Adrenal gland (tissue), 5 donors: ENCODE measurements at regions not wholly inside any gene's neighbourhood (a gene's known extent, or its start where the extent isn't known, plus 50 kb on each side); places are given as distances from the start of the nearest gene placed in this dataset.
A peak's percentile ranks its signal among the peaks of the same experiment; 100 is the strongest.

Source experiments
- POLR2A ChIP-seq, 2 donors: fragments of 450-650 bp; IDR thresholded peaks; one replicate each; pipeline ENCODE4 v1.6.1; 2017; ENCODE audit warnings: antibody characterized with exemption in 2 of 2, mild to moderate bottlenecking in 2 of 2, moderate library complexity in 1 of 2
- TF ChIP-seq, protein P1 (sequence below), 6 experiments: fragments of 450-650 bp in 4 of 6; fragments of 200-600 bp in 2 of 6; sonication (generic) in 1 of 6; IDR thresholded peaks; 1 replicate in 5 of 6; 2 replicates in 1 of 6; pipeline versions ENCODE4 v1.5.1 to v1.8.0; 2016 to 2021; ENCODE audit warnings: antibody characterized with exemption in 6 of 6, mild to moderate bottlenecking in 2 of 6, moderate library complexity in 1 of 6
- donor health status: DM: no; HTN: no; CAD: no.

DNA sequence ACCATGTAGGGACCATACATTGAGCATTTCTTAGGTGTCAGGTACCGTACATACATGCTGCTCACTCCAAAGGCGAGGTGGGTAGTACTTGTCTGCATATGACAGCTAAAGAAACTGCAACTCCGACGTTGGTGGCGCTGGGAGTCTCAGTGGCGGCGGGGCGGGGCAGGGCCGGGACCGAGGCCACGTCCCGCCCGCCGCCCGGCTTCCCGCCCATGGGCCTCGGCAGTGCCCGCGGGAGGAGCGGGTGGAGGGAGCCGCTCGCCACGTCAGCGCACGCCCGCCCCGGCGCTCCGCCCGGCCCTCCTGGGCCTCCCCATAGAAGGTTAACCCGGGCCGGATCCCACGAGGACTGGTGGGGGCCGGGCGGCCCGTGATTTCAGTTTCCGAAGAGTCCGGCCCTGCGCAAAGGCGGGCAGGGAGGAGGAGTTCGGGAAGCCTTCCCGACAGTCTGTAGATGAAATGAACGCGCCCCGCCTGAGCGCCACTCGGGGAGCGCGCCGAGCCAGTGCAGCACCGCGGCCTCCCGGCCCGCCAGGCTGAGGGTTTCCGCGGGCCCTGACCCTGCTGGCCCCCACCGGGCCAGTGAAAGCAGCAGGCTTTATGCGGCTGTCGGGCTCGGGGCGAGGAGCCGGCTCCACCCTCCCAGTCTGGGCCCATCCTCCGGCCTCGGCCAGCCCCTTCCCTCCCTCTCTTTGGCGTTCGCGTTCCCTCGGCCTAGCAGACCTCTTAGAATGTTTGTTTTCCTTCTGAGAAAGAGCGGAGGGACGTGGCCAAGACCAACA is 119.9 kb upstream of the JUN start:
- TF ChIP-seq, protein P1, sequence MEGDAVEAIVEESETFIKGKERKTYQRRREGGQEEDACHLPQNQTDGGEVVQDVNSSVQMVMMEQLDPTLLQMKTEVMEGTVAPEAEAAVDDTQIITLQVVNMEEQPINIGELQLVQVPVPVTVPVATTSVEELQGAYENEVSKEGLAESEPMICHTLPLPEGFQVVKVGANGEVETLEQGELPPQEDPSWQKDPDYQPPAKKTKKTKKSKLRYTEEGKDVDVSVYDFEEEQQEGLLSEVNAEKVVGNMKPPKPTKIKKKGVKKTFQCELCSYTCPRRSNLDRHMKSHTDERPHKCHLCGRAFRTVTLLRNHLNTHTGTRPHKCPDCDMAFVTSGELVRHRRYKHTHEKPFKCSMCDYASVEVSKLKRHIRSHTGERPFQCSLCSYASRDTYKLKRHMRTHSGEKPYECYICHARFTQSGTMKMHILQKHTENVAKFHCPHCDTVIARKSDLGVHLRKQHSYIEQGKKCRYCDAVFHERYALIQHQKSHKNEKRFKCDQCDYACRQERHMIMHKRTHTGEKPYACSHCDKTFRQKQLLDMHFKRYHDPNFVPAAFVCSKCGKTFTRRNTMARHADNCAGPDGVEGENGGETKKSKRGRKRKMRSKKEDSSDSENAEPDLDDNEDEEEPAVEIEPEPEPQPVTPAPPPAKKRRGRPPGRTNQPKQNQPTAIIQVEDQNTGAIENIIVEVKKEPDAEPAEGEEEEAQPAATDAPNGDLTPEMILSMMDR (IDR thresholded peaks at IDR 0.05), result no peak
- TF ChIP-seq POLR2A (IDR thresholded peaks at IDR 0.05), result peak; percentile 91 to 95
